HEK293 (cell line): ENCODE measurements at regions not wholly inside any gene's neighbourhood (a gene's known extent, or its start where the extent isn't known, plus 50 kb on each side); places are given as distances from the start of the nearest gene placed in this dataset.

Experiments
- CTCF ChIA-PET: fragments of 350-600 bp; formaldehyde crosslinking; extraction: SDS; loops from one replicate; lab custom pipeline; 2021; ENCODE audit warnings: antibody characterized with exemption; lab: Yijun Ruan, JAX
- POLR2A ChIA-PET: fragments of 300-600 bp; formaldehyde crosslinking; extraction: SDS; loops from one replicate; lab custom pipeline; 2020; ENCODE audit warnings: antibody characterized with exemption, inconsistent platforms; lab: Yijun Ruan, JAX
- H3K27ac ChIP-seq: fragments of 200-500 bp; sonication (Bioruptor generic); 2 replicates; pipeline ENCODE4 v1.5.1; 2014; ENCODE audit warnings: low read depth, low read length, control low read depth, inconsistent platforms; ENCODE audit errors: extremely low read depth
- H3K36me3 ChIP-seq, 2 experiments: fragments of 200-500 bp in 1 of 2; sonication (Bioruptor generic) in 1 of 2; 1 replicate in 1 of 2; 2 replicates in 1 of 2; pipeline ENCODE4 v1.5.1; 2014 to 2017; ENCODE audit warnings: inconsistent platforms in 2 of 2, low read length in 2 of 2; ENCODE audit not compliant: control insufficient read depth in 2 of 2, insufficient read depth in 1 of 2
- H3K4me1 ChIP-seq: fragments of 200-500 bp; sonication (Bioruptor generic); 2 replicates; pipeline ENCODE4 v1.5.1; 2014; ENCODE audit warnings: mild to moderate bottlenecking, low read length, inconsistent platforms; ENCODE audit not compliant: control insufficient read depth, insufficient read depth
- H3K4me3 ChIP-seq: 2 replicates; pipeline ENCODE4 v1.5.1; 2011; ENCODE audit warnings: low read depth, mild to moderate bottlenecking, control low read depth, low read length, moderate library complexity
- H3K9me3 ChIP-seq: fragments of 200-500 bp; sonication (Bioruptor generic); 2 replicates; pipeline ENCODE4 v1.5.1; 2014; ENCODE audit warnings: low read depth, low read length, inconsistent platforms; ENCODE audit not compliant: control insufficient read depth, insufficient read depth
- CTCF ChIP-seq: fragments of 450-650 bp; formaldehyde crosslinking; IDR thresholded peaks from 2 replicates; pipeline ENCODE4 v1.5.1; 2016; ENCODE audit warnings: missing biosample characterization, missing genetic modification characterization
- KLF7 ChIP-seq: fragments of 450-650 bp; formaldehyde crosslinking; IDR thresholded peaks from 2 replicates; pipeline ENCODE4 v1.5.1; 2016; ENCODE audit warnings: missing biosample characterization, missing genetic modification characterization, borderline replicate concordance
- OSR2 ChIP-seq: fragments of 450-650 bp; formaldehyde crosslinking; IDR thresholded peaks from 2 replicates; pipeline ENCODE4 v1.5.1; 2016; ENCODE audit warnings: missing biosample characterization, missing genetic modification characterization
- PRDM6 ChIP-seq: fragments of 450-650 bp; formaldehyde crosslinking; IDR thresholded peaks from 2 replicates; pipeline ENCODE4 v1.5.1; 2017; ENCODE audit warnings: missing biosample characterization, missing genetic modification characterization
- SALL2 ChIP-seq: fragments of 450-650 bp; formaldehyde crosslinking; IDR thresholded peaks from 2 replicates; pipeline ENCODE4 v1.5.0; 2017; ENCODE audit warnings: missing biosample characterization, mild to moderate bottlenecking, missing genetic modification characterization, borderline replicate concordance
- ZBTB20 ChIP-seq: fragments of 450-650 bp; formaldehyde crosslinking; IDR thresholded peaks from 2 replicates; pipeline ENCODE4 v1.5.1; 2016; ENCODE audit warnings: missing biosample characterization, missing genetic modification characterization
- ZFP3 ChIP-seq: fragments of 450-650 bp; formaldehyde crosslinking; IDR thresholded peaks from 2 replicates; pipeline ENCODE4 v1.5.1; 2016; ENCODE audit warnings: low read depth, missing biosample characterization, missing genetic modification characterization
- ZNF248 ChIP-seq: fragments of 450-650 bp; formaldehyde crosslinking; IDR thresholded peaks from 2 replicates; pipeline ENCODE4 v1.5.1; 2017; ENCODE audit warnings: missing biosample characterization, missing genetic modification characterization
- ZNF548 ChIP-seq: fragments of 450-650 bp; formaldehyde crosslinking; IDR thresholded peaks from 2 replicates; pipeline ENCODE4 v1.5.1; 2016; ENCODE audit warnings: missing biosample characterization, missing genetic modification characterization
- ZNF639 ChIP-seq: fragments of 450-650 bp; formaldehyde crosslinking; IDR thresholded peaks from 2 replicates; pipeline ENCODE4 v1.5.1; 2016; ENCODE audit warnings: missing biosample characterization, missing genetic modification characterization
- ZNF670 ChIP-seq: fragments of 450-650 bp; formaldehyde crosslinking; IDR thresholded peaks from 2 replicates; pipeline ENCODE4 v1.5.1; 2016; ENCODE audit warnings: missing biosample characterization, missing genetic modification characterization, low read depth
- ZNF677 ChIP-seq: fragments of 450-650 bp; IDR thresholded peaks from 2 replicates; pipeline ENCODE4 v1.5.0; 2018; ENCODE audit warnings: missing biosample characterization, mild to moderate bottlenecking, missing genetic modification characterization, moderate library complexity
- ZSCAN18 ChIP-seq: fragments of 450-650 bp; formaldehyde crosslinking; IDR thresholded peaks from 2 replicates; pipeline ENCODE4 v1.5.1; 2016; ENCODE audit warnings: missing biosample characterization, missing genetic modification characterization

GRCh38 chr4:170231377-170231776 is 141.6 kb upstream of the AADAT start:
- H3K9me3 ChIP-seq, result no peaks in the 10 kb centered on the region
- H3K4me3 ChIP-seq, result no peak overlapping the region
- CTCF ChIA-PET, result no interaction called here
- POLR2A ChIA-PET, result no interaction called here
- H3K4me1 ChIP-seq, result no peaks in the 10 kb centered on the region
- TF ChIP-seq ZBTB20 (tag by site-specific recombination) (no peak), ZSCAN18 (no peak)
- no peaks in the 10 kb centered on the region for H3K36me3 ChIP-seq
- no peak overlapping the region for H3K27ac ChIP-seq

- ChIA-PET POLR2A (no interaction called here), CTCF (interaction anchor here (0.6 kb wide), 1 partner anchor 84 kb away, joined by 4 read pairs; no protein-coding TSS in a partner anchor)
- TF ChIP-seq ZNF677 (tag by site-specific recombination) (no peak), OSR2 (tag by site-specific recombination) (no peak), KLF7 (no peak)
- H3K4me3 ChIP-seq, result no peak overlapping the region
- no peaks in the 10 kb centered on the region for H3K4me1 ChIP-seq
- no peaks in the 10 kb centered on the region for H3K36me3 ChIP-seq
- no peak overlapping the region for H3K27ac ChIP-seq
- H3K9me3 ChIP-seq, result no peaks in the 10 kb centered on the region
Measured at GRCh38 chr4:170230242-170230641, 140.5 kb upstream of the AADAT start.

- H3K27ac ChIP-seq, result no peak overlapping the region
- TF ChIP-seq ZNF639, result no peak
- no peak for TF ChIP-seq ZNF548 (tag by site-specific recombination)
- no peak overlapping the region for H3K4me3 ChIP-seq
- CTCF ChIA-PET, result interaction anchor here (0.8 kb wide), 1 partner anchor 30 kb away, joined by 3 read pairs; no protein-coding TSS in a partner anchor
- H3K4me1 ChIP-seq, result no peaks in the 10 kb centered on the region
- H3K9me3 ChIP-seq, result no peaks in the 10 kb centered on the region
- H3K36me3 ChIP-seq, result no peaks in the 10 kb centered on the region
- POLR2A ChIA-PET, result no interaction called here
Measured at GRCh38 chr4:170229006-170229405, 139.2 kb upstream of the AADAT start.

GRCh38 chr4:170227928-170228327 is 138.2 kb upstream of the AADAT start:
- Histone ChIP-seq H3K4me3 (no peak overlapping the region), H3K9me3 (no peaks in the 10 kb centered on the region), H3K4me1 (no peaks in the 10 kb centered on the region), H3K36me3 (no peaks in the 10 kb centered on the region), H3K27ac (no peak overlapping the region)
- ChIA-PET CTCF (interaction anchor here (0.8 kb wide), 1 partner anchor 31 kb away, joined by 3 read pairs; no protein-coding TSS in a partner anchor), POLR2A (no interaction called here)
- TF ChIP-seq ZNF670 (no peak), CTCF (tag by site-specific recombination) (no peak), SALL2 (tag by site-specific recombination) (no peak), ZFP3 (tag by site-specific recombination) (no peak), PRDM6 (tag by site-specific recombination) (no peak), ZNF248 (tag by site-specific recombination) (no peak)
